ENCODE measurements at regions not wholly inside any gene's neighbourhood (a gene's known extent, or its start where the extent isn't known, plus 50 kb on each side); places are given as distances from the start of the nearest gene placed in this dataset.
"Not testable (repeated sequence)": the region's sequence is repeated elsewhere in the genome, so short reads cannot be mapped to it uniquely, and the experiment has no call there.

GRCh38 chr9:129561594-129562281, 59.2 kb downstream of the C9orf50 start:
- DNase-seq = peak; percentile 39 to 68 (median 66)

- DNase-seq = no peak
Measured at GRCh38 chr9:129560881-129561306, 60.0 kb downstream of the C9orf50 start.

- no peak for DNase-seq
Measured at GRCh38 chr9:129559506-129559881, 61.4 kb downstream of the C9orf50 start.

- peak in 1 of 3 experiments; percentile 25 for DNase-seq
Measured at GRCh38 chr9:129558551-129559505, 62.1 kb downstream of the C9orf50 start.

GRCh38 chr9:129558063-129558550, 62.8 kb downstream of the C9orf50 start:
- DNase-seq = no peak

GRCh38 chr9:129557192-129558036, 63.5 kb downstream of the C9orf50 start:
- DNase-seq = peak in 2 of 3 experiments; percentile 27 to 61

- no peak for DNase-seq
Measured at GRCh38 chr9:129556491-129557191, 64.3 kb downstream of the C9orf50 start.

GRCh38 chr9:129555512-129556215, 65.2 kb downstream of the C9orf50 start:
- DNase-seq = no peak

GRCh38 chr9:129554649-129555048, 66.3 kb downstream of the C9orf50 start:
- no peak for DNase-seq

- DNase-seq = no peak
Measured at GRCh38 chr9:129553277-129553676, 67.6 kb downstream of the C9orf50 start.

GRCh38 chr9:129552064-129552463, 68.8 kb downstream of the C9orf50 start:
- DNase-seq = no peak

GRCh38 chr9:129551393-129551973, 69.4 kb downstream of the C9orf50 start:
- no peak for DNase-seq

- DNase-seq = not testable (repeated sequence)
Measured at GRCh38 chr9:129550977-129551376, 69.9 kb downstream of the C9orf50 start.

- peak; percentile 4 to 75 (median 71) for DNase-seq
Measured at GRCh38 chr9:129550199-129550839, 70.6 kb downstream of the C9orf50 start.

GRCh38 chr9:129549684-129550083, 71.2 kb downstream of the C9orf50 start:
- DNase-seq = no peak

GRCh38 chr9:129549139-129549538, 71.8 kb downstream of the C9orf50 start:
- DNase-seq = no peak

GRCh38 chr9:129548571-129549135, 72.2 kb downstream of the C9orf50 start:
- DNase-seq = no peak

GRCh38 chr9:129547869-129548570, 72.9 kb downstream of the C9orf50 start:
- DNase-seq = no peak

- DNase-seq = no peak
Measured at GRCh38 chr9:129547063-129547462, 73.8 kb downstream of the C9orf50 start.
